ENCODE measurements at regions not wholly inside any gene's neighbourhood (a gene's known extent, or its start where the extent isn't known, plus 50 kb on each side); places are given as distances from the start of the nearest gene placed in this dataset.

- TF ChIP-seq ARID4B (CRISPR knock-in tag; IDR thresholded peaks at IDR 0.05; ENCODE audit: borderline replicate concordance) (no peak), HMGXB4 (CRISPR knock-in tag; IDR thresholded peaks at IDR 0.05) (no peak), ZNF425 (CRISPR knock-in tag; conservative IDR thresholded peaks at IDR 0.05) (no peak)
Measured at GRCh38 chr9:115599898-115600297, 481.9 kb upstream of the TNC start (continued).

GRCh38 chr9:115601434-115601833, 483.5 kb upstream of the TNC start:
- no peak for ATAC-seq
- H3K4me3 Mint-ChIP-seq = no peak overlapping the region
- H3K4me1 Mint-ChIP-seq = peaks cover 9% of the 10 kb centered on the region
- no peaks in the 10 kb centered on the region; the same call in 1 of the 2 replicates for H3K27me3 Mint-ChIP-seq (ENCODE audit: low read depth)
- H3K27ac Mint-ChIP-seq = no peak overlapping the region
- TF ChIP-seq NFE2L1 (CRISPR knock-in tag; IDR thresholded peaks at IDR 0.05) (no peak), TP53 (CRISPR knock-in tag; IDR thresholded peaks at IDR 0.05) (no peak), CREB1 (CRISPR knock-in tag; IDR thresholded peaks at IDR 0.05) (no peak), ZBTB43 (CRISPR knock-in tag; IDR thresholded peaks at IDR 0.05) (no peak)
- no peak for DNase-seq (ENCODE audit: low spot score)
- no peaks in the 10 kb centered on the region for H3K9me3 Mint-ChIP-seq
- no peaks in the 10 kb centered on the region for H3K36me3 Mint-ChIP-seq
- ChIA-PET CTCF (no interaction called here), POLR2A (no interaction called here)

GRCh38 chr9:115604831-115605483, 487.0 kb upstream of the TNC start:
- no peak overlapping the region for H3K4me3 Mint-ChIP-seq
- CTCF ChIA-PET = interaction anchor here (1.4 kb wide), 1 partner anchor 11 kb away, joined by 6 read pairs; no protein-coding TSS in a partner anchor
- TF ChIP-seq SMAD3 (CRISPR knock-in tag; IDR thresholded peaks at IDR 0.05; ENCODE audit: borderline replicate concordance) (no peak), KAT7 (CRISPR knock-in tag; IDR thresholded peaks at IDR 0.05; ENCODE audit: borderline replicate concordance) (no peak), ZNF263 (CRISPR knock-in tag; IDR thresholded peaks at IDR 0.05; ENCODE audit: low read depth) (no peak), ZNF396 (CRISPR knock-in tag; IDR thresholded peaks at IDR 0.05; ENCODE audit: borderline replicate concordance) (no peak), ATF6 (CRISPR knock-in tag; IDR thresholded peaks at IDR 0.05) (no peak), SP1 (CRISPR knock-in tag; conservative IDR thresholded peaks at IDR 0.05) (no peak), NFATC4 (CRISPR knock-in tag; IDR thresholded peaks at IDR 0.05) (no peak), NR1H2 (CRISPR knock-in tag; IDR thresholded peaks at IDR 0.05) (no peak)
- no peak for DNase-seq (ENCODE audit: low spot score)
- POLR2A ChIA-PET = no interaction called here
- H3K27me3 Mint-ChIP-seq (ENCODE audit: low read depth) = no peaks in the 10 kb centered on the region; the same call in 1 of the 2 replicates
- H3K9me3 Mint-ChIP-seq = no peaks in the 10 kb centered on the region
- ATAC-seq = no peak
- H3K4me1 Mint-ChIP-seq = no peaks in the 10 kb centered on the region
- no peaks in the 10 kb centered on the region for H3K36me3 Mint-ChIP-seq
- H3K27ac Mint-ChIP-seq = no peak overlapping the region
